A673 (cell line): ENCODE measurements at regions not wholly inside any gene's neighbourhood (a gene's known extent, or its start where the extent isn't known, plus 50 kb on each side); places are given as distances from the start of the nearest gene placed in this dataset.

Experiments
- EZH2 ChIP-seq: fragments of 200-600 bp; sonication (generic); IDR thresholded peaks from 2 replicates; pipeline ENCODE4 v1.6.1; 2017; ENCODE audit warnings: borderline replicate concordance, low read depth, mild to moderate bottlenecking, mixed read lengths, antibody characterized with exemption, low read length; ENCODE audit not compliant: poor library complexity, severe bottlenecking
- TF ChIP-seq, protein P1 (sequence below): fragments of 300-800, 200-600 bp; sonication (generic); conservative IDR thresholded peaks from 2 replicates; pipeline ENCODE4 v1.5.1; 2017; ENCODE audit warnings: low read depth, mild to moderate bottlenecking, antibody characterized with exemption, low read length, moderate library complexity, mixed read lengths

DNA sequence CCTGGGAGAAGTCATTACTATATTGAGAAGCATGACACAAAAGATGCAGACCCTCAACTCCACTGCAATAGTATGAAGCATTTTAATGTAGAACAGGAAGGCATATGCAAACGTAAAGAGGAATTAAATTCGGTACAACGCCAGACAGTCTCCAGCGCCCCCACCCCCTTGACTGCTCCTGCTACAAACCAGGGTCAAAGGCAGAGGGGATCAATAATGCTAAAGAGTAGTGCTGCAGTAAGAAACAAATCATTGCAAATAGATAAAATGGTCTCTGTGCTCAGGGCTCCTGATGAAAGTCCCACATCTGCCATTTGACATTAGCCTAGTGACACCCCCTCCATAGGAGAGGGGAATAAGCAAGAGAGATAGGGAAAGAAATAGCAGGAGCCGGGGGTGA, 164.9 kb upstream of the BLID start:
- TF ChIP-seq, protein P1, sequence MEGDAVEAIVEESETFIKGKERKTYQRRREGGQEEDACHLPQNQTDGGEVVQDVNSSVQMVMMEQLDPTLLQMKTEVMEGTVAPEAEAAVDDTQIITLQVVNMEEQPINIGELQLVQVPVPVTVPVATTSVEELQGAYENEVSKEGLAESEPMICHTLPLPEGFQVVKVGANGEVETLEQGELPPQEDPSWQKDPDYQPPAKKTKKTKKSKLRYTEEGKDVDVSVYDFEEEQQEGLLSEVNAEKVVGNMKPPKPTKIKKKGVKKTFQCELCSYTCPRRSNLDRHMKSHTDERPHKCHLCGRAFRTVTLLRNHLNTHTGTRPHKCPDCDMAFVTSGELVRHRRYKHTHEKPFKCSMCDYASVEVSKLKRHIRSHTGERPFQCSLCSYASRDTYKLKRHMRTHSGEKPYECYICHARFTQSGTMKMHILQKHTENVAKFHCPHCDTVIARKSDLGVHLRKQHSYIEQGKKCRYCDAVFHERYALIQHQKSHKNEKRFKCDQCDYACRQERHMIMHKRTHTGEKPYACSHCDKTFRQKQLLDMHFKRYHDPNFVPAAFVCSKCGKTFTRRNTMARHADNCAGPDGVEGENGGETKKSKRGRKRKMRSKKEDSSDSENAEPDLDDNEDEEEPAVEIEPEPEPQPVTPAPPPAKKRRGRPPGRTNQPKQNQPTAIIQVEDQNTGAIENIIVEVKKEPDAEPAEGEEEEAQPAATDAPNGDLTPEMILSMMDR: no peak
- TF ChIP-seq EZH2: no peak
